Transverse colon (tissue), 4 donors: ENCODE measurements at regions not wholly inside any gene's neighbourhood (a gene's known extent, or its start where the extent isn't known, plus 50 kb on each side); places are given as distances from the start of the nearest gene placed in this dataset.

Source experiments
- EP300 ChIP-seq: sonication (generic); formaldehyde crosslinking; IDR thresholded peaks from one replicate; pipeline ENCODE4 v1.6.1; 2017; ENCODE audit warnings: antibody characterized with exemption, low read depth
- POLR2A ChIP-seq: fragments of 450-650 bp; IDR thresholded peaks from one replicate; pipeline ENCODE4 v1.6.1; 2016; ENCODE audit warnings: antibody characterized with exemption, mild to moderate bottlenecking, moderate library complexity
- POLR2AphosphoS5 ChIP-seq, 3 donors: sonication (generic); formaldehyde crosslinking; IDR thresholded peaks; one replicate each; pipeline ENCODE4 v1.6.1; 2016; ENCODE audit warnings: antibody characterized with exemption in 3 of 3
- TF ChIP-seq, protein P1 (sequence below), 5 experiments: fragments of 200-600 bp in 3 of 5; fragments of 450-650 bp in 2 of 5; sonication (generic) in 3 of 5; IDR thresholded peaks; 1 replicate in 2 of 5; 2 replicates in 3 of 5; pipeline ENCODE4 v1.5.1; 2016 to 2017; ENCODE audit warnings: antibody characterized with exemption in 5 of 5, inconsistent platforms in 3 of 5, mild to moderate bottlenecking in 2 of 5, moderate library complexity in 1 of 5

DNA sequence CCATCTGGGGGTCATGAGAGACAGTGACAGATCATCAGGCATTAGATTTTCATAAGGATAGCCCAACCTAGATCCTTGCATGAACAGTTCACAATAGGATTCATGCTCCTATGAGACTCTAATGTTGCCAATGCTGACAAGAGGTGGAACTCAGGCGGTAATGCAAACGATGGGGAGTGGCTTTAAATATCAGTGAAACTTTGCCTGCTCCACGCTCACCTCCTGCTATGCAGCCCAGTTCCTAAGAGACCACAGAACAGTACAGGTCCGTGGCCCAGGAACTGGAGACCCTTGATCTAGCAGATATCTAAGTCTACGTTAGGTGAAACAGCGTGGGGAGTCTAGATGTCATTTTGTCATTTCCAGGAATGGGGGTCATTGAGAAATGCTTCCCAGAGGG is 165.7 kb downstream of the OR13H1 start:
- TF ChIP-seq POLR2A (no peak), POLR2AphosphoS5 (IDR thresholded peaks at IDR 0.05) (no peak), EP300 (no peak)
- TF ChIP-seq, protein P1, sequence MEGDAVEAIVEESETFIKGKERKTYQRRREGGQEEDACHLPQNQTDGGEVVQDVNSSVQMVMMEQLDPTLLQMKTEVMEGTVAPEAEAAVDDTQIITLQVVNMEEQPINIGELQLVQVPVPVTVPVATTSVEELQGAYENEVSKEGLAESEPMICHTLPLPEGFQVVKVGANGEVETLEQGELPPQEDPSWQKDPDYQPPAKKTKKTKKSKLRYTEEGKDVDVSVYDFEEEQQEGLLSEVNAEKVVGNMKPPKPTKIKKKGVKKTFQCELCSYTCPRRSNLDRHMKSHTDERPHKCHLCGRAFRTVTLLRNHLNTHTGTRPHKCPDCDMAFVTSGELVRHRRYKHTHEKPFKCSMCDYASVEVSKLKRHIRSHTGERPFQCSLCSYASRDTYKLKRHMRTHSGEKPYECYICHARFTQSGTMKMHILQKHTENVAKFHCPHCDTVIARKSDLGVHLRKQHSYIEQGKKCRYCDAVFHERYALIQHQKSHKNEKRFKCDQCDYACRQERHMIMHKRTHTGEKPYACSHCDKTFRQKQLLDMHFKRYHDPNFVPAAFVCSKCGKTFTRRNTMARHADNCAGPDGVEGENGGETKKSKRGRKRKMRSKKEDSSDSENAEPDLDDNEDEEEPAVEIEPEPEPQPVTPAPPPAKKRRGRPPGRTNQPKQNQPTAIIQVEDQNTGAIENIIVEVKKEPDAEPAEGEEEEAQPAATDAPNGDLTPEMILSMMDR (IDR thresholded peaks at IDR 0.05), result no peak
